ENCODE measurements at regions not wholly inside any gene's neighbourhood (a gene's known extent, or its start where the extent isn't known, plus 50 kb on each side); places are given as distances from the start of the nearest gene placed in this dataset.

DNA sequence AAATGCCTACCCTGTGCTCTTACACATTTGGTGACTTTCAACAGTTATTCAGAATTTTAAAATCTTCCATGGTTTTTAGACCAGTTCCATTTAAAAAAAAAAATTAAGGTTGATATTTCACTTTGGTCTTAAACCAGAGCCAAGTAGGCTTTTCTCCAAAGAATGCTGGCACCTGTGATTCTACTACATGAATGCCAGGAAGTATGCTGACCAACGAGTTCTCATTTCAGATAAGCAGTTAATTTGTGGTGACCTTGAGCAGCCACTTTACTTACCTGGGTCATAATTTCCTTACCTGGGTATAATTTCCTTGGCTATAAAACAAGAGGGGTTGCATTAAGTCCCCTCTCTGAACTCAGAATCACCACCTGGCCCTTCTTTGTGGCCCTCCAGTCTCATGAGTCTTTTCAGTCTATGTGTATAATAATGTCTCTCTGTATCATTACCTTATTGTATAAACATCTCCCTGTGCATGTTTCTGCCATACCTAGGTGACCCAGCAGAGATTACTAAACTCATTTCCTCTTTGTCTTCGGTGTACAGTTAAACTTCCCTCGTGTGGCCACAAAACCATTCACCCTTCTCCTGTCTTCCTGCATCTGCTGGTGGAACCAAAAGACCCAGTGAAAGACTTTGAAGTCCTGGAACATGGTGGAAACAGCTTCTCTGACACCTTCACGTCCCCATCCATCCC, 139.1 kb upstream of the DPT start:
- TF ChIP-seq MYC (IDR thresholded peaks at IDR 0.05; ENCODE audit: borderline replicate concordance, low read length) = no peak
- TF ChIP-seq, protein P1, sequence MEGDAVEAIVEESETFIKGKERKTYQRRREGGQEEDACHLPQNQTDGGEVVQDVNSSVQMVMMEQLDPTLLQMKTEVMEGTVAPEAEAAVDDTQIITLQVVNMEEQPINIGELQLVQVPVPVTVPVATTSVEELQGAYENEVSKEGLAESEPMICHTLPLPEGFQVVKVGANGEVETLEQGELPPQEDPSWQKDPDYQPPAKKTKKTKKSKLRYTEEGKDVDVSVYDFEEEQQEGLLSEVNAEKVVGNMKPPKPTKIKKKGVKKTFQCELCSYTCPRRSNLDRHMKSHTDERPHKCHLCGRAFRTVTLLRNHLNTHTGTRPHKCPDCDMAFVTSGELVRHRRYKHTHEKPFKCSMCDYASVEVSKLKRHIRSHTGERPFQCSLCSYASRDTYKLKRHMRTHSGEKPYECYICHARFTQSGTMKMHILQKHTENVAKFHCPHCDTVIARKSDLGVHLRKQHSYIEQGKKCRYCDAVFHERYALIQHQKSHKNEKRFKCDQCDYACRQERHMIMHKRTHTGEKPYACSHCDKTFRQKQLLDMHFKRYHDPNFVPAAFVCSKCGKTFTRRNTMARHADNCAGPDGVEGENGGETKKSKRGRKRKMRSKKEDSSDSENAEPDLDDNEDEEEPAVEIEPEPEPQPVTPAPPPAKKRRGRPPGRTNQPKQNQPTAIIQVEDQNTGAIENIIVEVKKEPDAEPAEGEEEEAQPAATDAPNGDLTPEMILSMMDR (IDR thresholded peaks at IDR 0.05) = no peak
- no peak for TF ChIP-seq JUNB (IDR thresholded peaks at IDR 0.05)
- TF ChIP-seq RNF2 (IDR thresholded peaks at IDR 0.05; ENCODE audit: borderline replicate concordance, low read depth) = no peak
- no peak for TF ChIP-seq NPAS2 (CRISPR knock-in tag; IDR thresholded peaks at IDR 0.05; ENCODE audit: borderline replicate concordance)
- TF ChIP-seq, protein P2, sequence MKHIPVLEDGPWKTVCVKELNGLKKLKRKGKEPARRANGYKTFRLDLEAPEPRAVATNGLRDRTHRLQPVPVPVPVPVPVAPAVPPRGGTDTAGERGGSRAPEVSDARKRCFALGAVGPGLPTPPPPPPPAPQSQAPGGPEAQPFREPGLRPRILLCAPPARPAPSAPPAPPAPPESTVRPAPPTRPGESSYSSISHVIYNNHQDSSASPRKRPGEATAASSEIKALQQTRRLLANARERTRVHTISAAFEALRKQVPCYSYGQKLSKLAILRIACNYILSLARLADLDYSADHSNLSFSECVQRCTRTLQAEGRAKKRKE (CRISPR knock-in tag; IDR thresholded peaks at IDR 0.05; ENCODE audit: low read depth) = no peak
- no peak for TF ChIP-seq GATA3 (IDR thresholded peaks at IDR 0.05; ENCODE audit: borderline replicate concordance)
- TF ChIP-seq, protein P3, sequence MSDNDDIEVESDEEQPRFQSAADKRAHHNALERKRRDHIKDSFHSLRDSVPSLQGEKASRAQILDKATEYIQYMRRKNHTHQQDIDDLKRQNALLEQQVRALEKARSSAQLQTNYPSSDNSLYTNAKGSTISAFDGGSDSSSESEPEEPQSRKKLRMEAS (IDR thresholded peaks at IDR 0.05) = no peak
- no peak for TF ChIP-seq JUN (IDR thresholded peaks at IDR 0.05)
- TF ChIP-seq RCOR1 (IDR thresholded peaks at IDR 0.05; ENCODE audit: low read depth, low read length) = no peak
- TF ChIP-seq PHF8 (IDR thresholded peaks at IDR 0.05; ENCODE audit: borderline replicate concordance, low read depth) = no peak
- no peak for TF ChIP-seq POLR2A (IDR thresholded peaks at IDR 0.05; ENCODE audit: low read length)
